Activated T-helper 2 cell treated with anti-CD3 and anti-CD28 coated beads, Interferon-gamma antibody, Interleukin-2, Interleukin-4, amounts not matched to agents 10 μg/mL and 5 μg/mL and 100 μg/mL, durations not matched to agents 14 hours and 24 hours and 36 hours (primary cell): ENCODE measurements at regions not wholly inside any gene's neighbourhood (a gene's known extent, or its start where the extent isn't known, plus 50 kb on each side); places are given as distances from the start of the nearest gene placed in this dataset.
"Not testable (repeated sequence)": the region's sequence is repeated elsewhere in the genome, so short reads cannot be mapped to it uniquely, and the experiment has no call there.

Experiments
- DNase-seq: peaks from one replicate; pipeline ENCODE4 v3.0.0; 2021; ENCODE audit warnings: low spot score
- H3K27ac Mint-ChIP-seq: one replicate; pipeline ENCODE4 v1.8.0; 2021; ENCODE audit warnings: mixed read lengths
- H3K27me3 Mint-ChIP-seq: one replicate; pipeline ENCODE4 v1.8.0; 2021; ENCODE audit warnings: low read depth, mixed read lengths
- H3K36me3 Mint-ChIP-seq: one replicate; pipeline ENCODE4 v1.8.0; 2021; ENCODE audit warnings: low read depth, mixed read lengths
- H3K4me1 Mint-ChIP-seq: one replicate; pipeline ENCODE4 v1.8.0; 2021; ENCODE audit warnings: low read depth, mixed read lengths
- H3K4me3 Mint-ChIP-seq: one replicate; pipeline ENCODE4 v1.8.0; 2021; ENCODE audit warnings: low read depth, mild to moderate bottlenecking, moderate library complexity, mixed read lengths
- H3K9me3 Mint-ChIP-seq: one replicate; pipeline ENCODE4 v1.8.0; 2021; ENCODE audit warnings: mixed read lengths
- intact Hi-C: fragments of 100-400 bp; cut with micrococcal nuclease; formaldehyde crosslinking; loops from one replicate; pipeline ENCODE4 v1.15.1; 2023

DNA sequence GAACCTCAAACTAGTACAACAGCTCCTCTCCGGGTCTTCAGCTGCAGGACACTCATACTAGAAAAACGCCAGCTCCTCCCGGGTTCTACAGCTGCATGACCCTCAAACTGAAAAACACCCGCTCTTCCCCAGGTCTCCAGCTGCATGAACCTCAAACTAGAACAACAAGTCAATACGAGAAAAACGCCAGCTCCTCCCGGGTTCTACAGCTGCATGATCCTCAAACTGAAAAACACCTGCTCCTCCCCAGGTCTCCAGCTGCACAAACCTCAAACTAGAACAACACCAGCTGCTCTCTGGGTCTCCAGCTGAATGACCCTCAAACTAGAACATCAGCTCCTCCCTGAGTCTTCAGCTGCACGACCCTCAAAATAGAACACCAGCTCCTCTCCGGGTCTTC is 315.0 kb upstream of the TFPI start:
- intact Hi-C loops: no loop called here
- Mint-ChIP-seq H3K36me3 (no peaks in the 10 kb centered on the region), H3K9me3 (no peaks in the 10 kb centered on the region), H3K4me3 (no peak overlapping the region), H3K4me1 (no peaks in the 10 kb centered on the region), H3K27me3 (no peaks in the 10 kb centered on the region), H3K27ac (no peak overlapping the region)
- no peak for DNase-seq

DNA sequence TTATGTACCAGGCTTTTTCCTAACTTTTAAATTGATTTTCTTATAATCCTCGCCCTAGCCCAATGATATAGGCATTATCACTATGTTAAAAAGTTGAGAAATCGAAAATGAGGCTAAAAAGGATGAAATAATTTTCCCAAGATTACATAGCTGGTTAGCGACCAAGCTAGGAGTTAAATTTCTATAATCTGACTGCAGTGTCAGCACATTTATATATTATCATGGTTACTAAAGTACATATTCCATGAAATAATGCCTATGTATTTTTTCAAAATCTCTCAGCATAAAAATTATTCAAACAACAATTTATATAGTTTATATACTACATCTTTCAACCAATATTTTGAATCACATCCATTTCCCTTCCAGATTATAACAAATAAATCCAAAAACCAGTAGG is 317.3 kb upstream of the TFPI start:
- no peak overlapping the region for H3K27ac Mint-ChIP-seq

GRCh38 chr2:187873132-187873531 is 318.9 kb upstream of the TFPI start:
- no peak for DNase-seq
- Mint-ChIP-seq H3K27ac (no peak overlapping the region), H3K9me3 (no peaks in the 10 kb centered on the region), H3K4me3 (no peak overlapping the region), H3K27me3 (no peaks in the 10 kb centered on the region), H3K4me1 (no peaks in the 10 kb centered on the region), H3K36me3 (no peaks in the 10 kb centered on the region)
- intact Hi-C loops: no loop called here

More for the DNA sequence above, 317.3 kb upstream of the TFPI start:
- intact Hi-C loops: no loop called here
- Mint-ChIP-seq H3K27me3 (no peaks in the 10 kb centered on the region), H3K9me3 (no peaks in the 10 kb centered on the region), H3K4me1 (no peaks in the 10 kb centered on the region), H3K4me3 (no peak overlapping the region), H3K36me3 (no peaks in the 10 kb centered on the region)
- DNase-seq: no peak

DNA sequence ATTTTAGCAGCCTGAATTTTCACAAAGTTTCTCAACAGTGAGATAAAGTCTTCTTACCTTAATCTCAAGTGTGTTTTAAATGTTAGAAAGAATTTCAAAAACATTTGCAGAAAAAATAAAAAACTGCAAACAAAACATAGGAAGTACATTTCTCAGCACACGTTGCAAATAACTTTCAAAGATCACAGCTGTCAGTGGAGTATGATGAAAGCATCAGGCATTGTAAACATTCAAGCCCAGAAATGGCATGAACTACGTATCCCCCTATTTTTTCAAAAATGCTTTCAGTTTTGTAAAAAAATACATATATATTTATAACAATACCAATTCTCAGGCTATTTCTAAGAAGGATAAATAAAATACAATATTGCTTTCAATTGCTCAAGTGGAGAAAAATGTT is 320.6 kb upstream of the TFPI start:
- Mint-ChIP-seq H3K4me1 (no peaks in the 10 kb centered on the region), H3K9me3 (no peaks in the 10 kb centered on the region), H3K4me3 (no peak overlapping the region), H3K27me3 (no peaks in the 10 kb centered on the region), H3K27ac (no peak overlapping the region), H3K36me3 (no peaks in the 10 kb centered on the region)
- no peak for DNase-seq
- intact Hi-C loops: no loop called here

DNA sequence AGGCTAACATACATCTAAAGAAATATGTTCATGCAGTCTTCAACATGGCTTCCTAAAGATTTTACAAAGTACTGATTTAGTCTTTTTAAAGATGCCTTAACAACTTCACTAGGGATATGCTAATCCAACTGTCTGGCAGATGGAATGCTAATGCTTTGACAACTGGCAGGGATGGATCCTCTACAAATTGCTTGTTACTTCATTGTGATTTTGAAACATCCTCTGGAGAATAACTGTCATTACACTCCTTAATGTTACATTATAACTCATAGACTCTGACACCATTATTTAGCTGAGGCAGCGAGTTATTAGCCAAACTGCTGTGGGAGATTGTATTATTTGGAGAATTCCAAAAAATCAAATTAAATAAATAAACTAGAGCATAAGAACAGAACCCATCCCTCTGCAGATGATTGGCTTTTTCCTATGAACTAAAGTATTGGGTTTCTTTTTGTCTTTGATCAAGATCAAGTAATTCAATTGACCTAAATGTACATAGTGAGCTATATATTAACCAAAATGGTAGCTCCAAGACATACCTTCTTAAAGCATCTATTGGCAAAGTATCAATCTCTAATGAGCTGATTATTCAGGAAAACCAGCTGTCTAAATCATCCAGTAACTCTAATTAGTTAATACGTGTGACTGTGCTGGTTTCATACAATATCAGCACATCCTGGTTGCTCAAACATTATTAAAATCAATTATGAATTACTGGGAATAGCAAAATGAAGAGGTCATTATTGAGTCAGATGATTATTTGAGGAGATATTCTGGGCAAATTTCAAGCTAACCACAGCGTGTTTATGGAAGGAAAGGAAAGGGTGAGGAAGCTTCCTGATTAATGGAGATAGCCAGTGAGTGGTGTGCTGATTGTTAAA is 321.3 kb upstream of the TFPI start:
- Mint-ChIP-seq H3K9me3 (no peaks in the 10 kb centered on the region), H3K27me3 (no peaks in the 10 kb centered on the region), H3K4me3 (no peak overlapping the region), H3K27ac (no peak overlapping the region), H3K36me3 (no peaks in the 10 kb centered on the region), H3K4me1 (no peaks in the 10 kb centered on the region)
- intact Hi-C loops: no loop called here
- no peak for DNase-seq

GRCh38 chr2:187876554-187876953 is 322.3 kb upstream of the TFPI start:
- Mint-ChIP-seq H3K36me3 (no peaks in the 10 kb centered on the region), H3K27ac (no peak overlapping the region), H3K9me3 (no peaks in the 10 kb centered on the region), H3K4me1 (no peaks in the 10 kb centered on the region), H3K27me3 (no peaks in the 10 kb centered on the region), H3K4me3 (no peak overlapping the region)
- no peak for DNase-seq
- intact Hi-C loops: no loop called here

DNA sequence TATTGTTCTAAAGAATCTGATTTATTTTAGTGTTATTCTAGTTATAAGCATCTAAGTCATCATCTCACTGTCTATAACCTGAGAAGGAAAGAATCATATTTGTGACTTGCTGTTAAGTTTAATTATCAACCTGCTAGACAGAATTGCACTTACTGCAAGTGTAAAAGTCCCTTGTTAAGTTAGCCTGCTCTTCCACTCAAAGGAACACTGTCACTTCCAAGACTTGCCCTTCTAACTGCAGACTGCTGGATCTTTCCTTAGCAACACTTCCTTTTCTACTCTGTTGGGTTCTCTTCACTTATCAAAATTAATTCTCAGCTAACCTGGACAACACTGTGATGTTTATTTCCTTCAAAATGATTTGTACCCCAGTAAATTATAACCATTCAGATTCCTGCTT is 323.2 kb upstream of the TFPI start:
- intact Hi-C loops: no loop called here
- DNase-seq: no peak
- H3K36me3 Mint-ChIP-seq: no peaks in the 10 kb centered on the region
- H3K27ac Mint-ChIP-seq: no peak overlapping the region
- H3K9me3 Mint-ChIP-seq: no peaks in the 10 kb centered on the region
- no peaks in the 10 kb centered on the region for H3K27me3 Mint-ChIP-seq
- no peaks in the 10 kb centered on the region for H3K4me1 Mint-ChIP-seq
- no peak overlapping the region for H3K4me3 Mint-ChIP-seq

DNA sequence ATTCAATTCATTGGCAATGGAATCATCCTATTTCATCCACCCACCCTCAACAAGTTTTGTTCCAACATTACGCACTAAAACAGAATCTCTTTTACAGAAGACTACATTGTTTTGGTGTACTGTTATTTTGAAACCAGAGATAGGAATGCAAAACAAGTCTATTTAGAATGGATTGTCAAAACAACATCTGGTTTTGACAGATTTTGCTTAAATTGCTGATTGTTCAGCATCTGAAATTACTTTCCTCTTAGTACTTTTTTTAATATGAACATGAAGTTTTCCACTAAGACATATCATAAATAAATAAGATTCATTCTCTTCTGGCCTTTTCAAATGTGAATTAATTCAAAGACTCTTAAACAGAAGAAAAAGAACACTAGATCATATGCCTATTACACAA is 323.9 kb upstream of the TFPI start:
- no peak overlapping the region for H3K4me3 Mint-ChIP-seq
- H3K27me3 Mint-ChIP-seq: no peaks in the 10 kb centered on the region
- intact Hi-C loops: no loop called here

GRCh38 chr2:187879491-187879890 is 325.3 kb upstream of the TFPI start:
- DNase-seq: no peak
- Mint-ChIP-seq H3K4me1 (no peaks in the 10 kb centered on the region), H3K9me3 (no peaks in the 10 kb centered on the region), H3K36me3 (no peaks in the 10 kb centered on the region), H3K27me3 (no peaks in the 10 kb centered on the region), H3K27ac (no peak overlapping the region), H3K4me3 (no peak overlapping the region)
- intact Hi-C loops: no loop called here

More for the DNA sequence above, 323.9 kb upstream of the TFPI start:
- H3K4me1 Mint-ChIP-seq: no peaks in the 10 kb centered on the region
- H3K36me3 Mint-ChIP-seq: no peaks in the 10 kb centered on the region
- DNase-seq: no peak
- no peaks in the 10 kb centered on the region for H3K9me3 Mint-ChIP-seq
- H3K27ac Mint-ChIP-seq: no peak overlapping the region

GRCh38 chr2:187884003-187884402 is 329.8 kb upstream of the TFPI start:
- Mint-ChIP-seq H3K4me1 (no peaks in the 10 kb centered on the region), H3K27me3 (no peaks in the 10 kb centered on the region), H3K9me3 (no peaks in the 10 kb centered on the region), H3K36me3 (no peaks in the 10 kb centered on the region), H3K4me3 (no peak overlapping the region), H3K27ac (no peak overlapping the region)
- intact Hi-C loops: no loop called here
- no peak for DNase-seq

DNA sequence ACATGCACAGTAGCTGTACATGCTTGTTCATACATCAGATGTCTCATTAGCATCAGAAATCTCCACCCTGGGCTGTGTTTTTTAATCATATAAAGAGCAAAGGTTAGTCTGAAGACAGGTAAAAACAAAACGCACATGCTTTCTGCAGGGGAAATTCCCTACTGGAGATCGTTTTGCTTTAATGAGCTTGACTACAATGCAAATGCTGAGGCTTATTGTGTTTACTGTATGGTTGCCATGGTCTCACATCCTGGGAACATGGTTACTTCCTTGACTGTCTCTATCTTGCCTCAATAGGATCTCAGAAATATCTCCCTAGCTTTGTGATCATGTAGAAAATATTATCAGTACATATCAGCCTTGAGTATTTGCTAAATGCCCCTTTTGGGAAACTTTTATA is 336.5 kb upstream of the TFPI start:
- no peak for DNase-seq
- no peak overlapping the region for H3K4me3 Mint-ChIP-seq
- H3K27me3 Mint-ChIP-seq: no peaks in the 10 kb centered on the region
- no peaks in the 10 kb centered on the region for H3K36me3 Mint-ChIP-seq
- H3K4me1 Mint-ChIP-seq: no peaks in the 10 kb centered on the region
- H3K27ac Mint-ChIP-seq: no peak overlapping the region
- H3K9me3 Mint-ChIP-seq: no peaks in the 10 kb centered on the region
- intact Hi-C loops: no loop called here

DNA sequence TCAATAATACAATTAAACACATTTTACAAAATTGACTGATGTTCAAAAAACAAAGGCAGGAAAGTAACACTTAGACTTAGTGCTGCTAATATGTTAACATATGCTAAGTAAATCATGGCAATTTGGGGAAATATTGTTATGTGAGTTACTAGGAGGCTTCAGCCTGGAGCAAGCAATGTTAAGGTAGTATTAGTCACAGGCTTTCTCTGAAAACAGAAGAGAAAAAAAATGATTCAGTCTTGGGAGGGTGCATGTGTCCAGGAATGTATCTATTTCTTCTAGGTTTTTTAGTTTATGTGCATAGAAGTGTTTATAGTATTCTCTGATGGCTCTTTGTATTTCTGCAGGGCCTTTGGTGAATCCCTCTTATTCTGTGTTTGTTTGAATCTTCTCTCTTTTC is 345.8 kb upstream of the TFPI start:
- H3K9me3 Mint-ChIP-seq: no peaks in the 10 kb centered on the region

GRCh38 chr2:187906021-187906420 is 351.8 kb upstream of the TFPI start:
- H3K27me3 Mint-ChIP-seq: no peaks in the 10 kb centered on the region
- no peaks in the 10 kb centered on the region for H3K36me3 Mint-ChIP-seq
- no peak overlapping the region for H3K27ac Mint-ChIP-seq
- H3K9me3 Mint-ChIP-seq: no peaks in the 10 kb centered on the region
- no peak overlapping the region for H3K4me3 Mint-ChIP-seq
- DNase-seq: no peak
- no peaks in the 10 kb centered on the region for H3K4me1 Mint-ChIP-seq
- intact Hi-C loops: no loop called here

More for the DNA sequence above, 345.8 kb upstream of the TFPI start:
- Mint-ChIP-seq H3K4me3 (no peak overlapping the region), H3K27me3 (no peaks in the 10 kb centered on the region), H3K27ac (no peak overlapping the region), H3K36me3 (no peaks in the 10 kb centered on the region), H3K4me1 (no peaks in the 10 kb centered on the region)
- no peak for DNase-seq
- intact Hi-C loops: no loop called here

DNA sequence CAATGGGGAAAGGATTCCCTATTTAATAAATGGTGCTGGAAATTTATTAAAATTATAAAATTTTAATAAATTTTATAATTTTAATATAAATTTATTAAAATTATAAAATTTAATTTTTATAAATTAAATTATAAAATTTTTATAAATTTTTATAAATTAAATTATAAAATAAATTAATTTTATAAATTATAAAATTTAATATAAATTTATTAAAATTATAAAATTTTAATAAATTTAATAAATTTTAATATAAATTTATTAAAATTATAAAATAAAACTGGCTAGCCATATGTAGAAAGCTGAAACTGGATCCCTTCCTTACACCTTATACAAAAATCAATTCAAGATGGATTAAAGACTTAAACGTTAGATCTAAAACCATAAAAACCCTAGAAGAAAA is 356.7 kb upstream of the TFPI start:
- H3K27me3 Mint-ChIP-seq, H3K27ac Mint-ChIP-seq, DNase-seq, H3K4me3 Mint-ChIP-seq, H3K36me3 Mint-ChIP-seq, H3K4me1 Mint-ChIP-seq, intact Hi-C loops, H3K9me3 Mint-ChIP-seq: not testable (repeated sequence)
